ENCODE measurements at regions not wholly inside any gene's neighbourhood (a gene's known extent, or its start where the extent isn't known, plus 50 kb on each side); places are given as distances from the start of the nearest gene placed in this dataset.

GRCh38 chr7:97495487-97495886, 236.4 kb upstream of the TAC1 start:
- Histone ChIP-seq H3K36me3 (replicated peaks in 1 of 2; ENCODE audit: insufficient read depth in 1 of 2, low read depth in 2 of 2) (no peaks in the 10 kb centered on the region), H3K27me3 (no peaks in the 10 kb centered on the region), H3K4me1 (no peaks in the 10 kb centered on the region), H3K9me3 (no peaks in the 10 kb centered on the region), H3K27ac (no peak overlapping the region), H3K4me3 (no peak overlapping the region)
- intact Hi-C loops (cut with DNase I) = loop anchor here (10.0 kb wide), 1 partner anchor 519 kb away; no protein-coding TSS in a partner anchor
- DNase-seq = no peak
- no peak for TF ChIP-seq POLR2A (IDR thresholded peaks at IDR 0.05)
- TF ChIP-seq, protein P1, sequence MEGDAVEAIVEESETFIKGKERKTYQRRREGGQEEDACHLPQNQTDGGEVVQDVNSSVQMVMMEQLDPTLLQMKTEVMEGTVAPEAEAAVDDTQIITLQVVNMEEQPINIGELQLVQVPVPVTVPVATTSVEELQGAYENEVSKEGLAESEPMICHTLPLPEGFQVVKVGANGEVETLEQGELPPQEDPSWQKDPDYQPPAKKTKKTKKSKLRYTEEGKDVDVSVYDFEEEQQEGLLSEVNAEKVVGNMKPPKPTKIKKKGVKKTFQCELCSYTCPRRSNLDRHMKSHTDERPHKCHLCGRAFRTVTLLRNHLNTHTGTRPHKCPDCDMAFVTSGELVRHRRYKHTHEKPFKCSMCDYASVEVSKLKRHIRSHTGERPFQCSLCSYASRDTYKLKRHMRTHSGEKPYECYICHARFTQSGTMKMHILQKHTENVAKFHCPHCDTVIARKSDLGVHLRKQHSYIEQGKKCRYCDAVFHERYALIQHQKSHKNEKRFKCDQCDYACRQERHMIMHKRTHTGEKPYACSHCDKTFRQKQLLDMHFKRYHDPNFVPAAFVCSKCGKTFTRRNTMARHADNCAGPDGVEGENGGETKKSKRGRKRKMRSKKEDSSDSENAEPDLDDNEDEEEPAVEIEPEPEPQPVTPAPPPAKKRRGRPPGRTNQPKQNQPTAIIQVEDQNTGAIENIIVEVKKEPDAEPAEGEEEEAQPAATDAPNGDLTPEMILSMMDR (IDR thresholded peaks at IDR 0.05) = no peak
- no peak for ATAC-seq
- WGBS, 2 donors = 60 to 77% methylated on average over 2 of the region's 2 CpGs

DNA sequence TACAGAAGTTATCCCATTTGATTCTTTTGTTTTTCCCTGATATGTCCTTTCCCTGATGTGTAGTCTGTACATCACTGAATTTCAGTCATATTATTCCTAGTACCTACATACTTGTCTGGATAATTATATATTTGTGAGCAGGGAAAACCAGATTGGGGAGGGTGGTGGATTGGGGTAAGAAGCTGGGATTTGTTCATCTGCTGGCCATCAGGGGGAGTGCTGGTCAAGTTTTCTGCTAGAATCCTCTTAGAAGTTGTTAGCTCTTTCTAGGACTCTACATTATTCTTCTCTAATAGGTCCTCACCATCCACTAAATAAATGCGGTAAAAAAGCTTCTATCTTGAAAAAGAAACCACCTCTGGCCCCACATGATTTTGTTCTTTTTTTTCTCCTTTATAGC, 232.7 kb upstream of the TAC1 start:
- ATAC-seq (no peak), DNase-seq (peak; percentile 36 to 44 (median 38))
- Histone ChIP-seq H3K9me3 (no peaks in the 10 kb centered on the region), H3K27ac (no peak overlapping the region), H3K36me3 (replicated peaks in 1 of 2; ENCODE audit: insufficient read depth in 1 of 2, low read depth in 2 of 2) (no peaks in the 10 kb centered on the region), H3K4me1 (no peaks in the 10 kb centered on the region), H3K4me3 (no peak overlapping the region), H3K27me3 (no peaks in the 10 kb centered on the region)
- intact Hi-C loops (cut with DNase I) = loop anchor here (10.0 kb wide), 1 partner anchor 516 kb away; no protein-coding TSS in a partner anchor
- WGBS, 2 donors = 22 to 30% methylated on average over 1 of the region's 1 CpG
- TF ChIP-seq, protein P1 (IDR thresholded peaks at IDR 0.05) = peak; percentile 25 to 57 (median 54)
- no peak for TF ChIP-seq POLR2A (IDR thresholded peaks at IDR 0.05)

GRCh38 chr7:97503367-97504094, 228.4 kb upstream of the TAC1 start:
- Histone ChIP-seq H3K4me1 (no peaks in the 10 kb centered on the region), H3K27ac (no peak overlapping the region), H3K9me3 (no peaks in the 10 kb centered on the region), H3K36me3 (replicated peaks in 1 of 2; ENCODE audit: insufficient read depth in 1 of 2, low read depth in 2 of 2) (no peaks in the 10 kb centered on the region), H3K4me3 (no peak overlapping the region), H3K27me3 (no peaks in the 10 kb centered on the region)
- TF ChIP-seq, protein P1 (IDR thresholded peaks at IDR 0.05) = no peak
- TF ChIP-seq POLR2A (IDR thresholded peaks at IDR 0.05) = no peak
- intact Hi-C loops (cut with DNase I) = no loop called here
- no peak for DNase-seq
- no peak for ATAC-seq
- 71 to 73% methylated on average over 9 to 10 of the region's 10 CpGs for WGBS, 2 donors

DNA sequence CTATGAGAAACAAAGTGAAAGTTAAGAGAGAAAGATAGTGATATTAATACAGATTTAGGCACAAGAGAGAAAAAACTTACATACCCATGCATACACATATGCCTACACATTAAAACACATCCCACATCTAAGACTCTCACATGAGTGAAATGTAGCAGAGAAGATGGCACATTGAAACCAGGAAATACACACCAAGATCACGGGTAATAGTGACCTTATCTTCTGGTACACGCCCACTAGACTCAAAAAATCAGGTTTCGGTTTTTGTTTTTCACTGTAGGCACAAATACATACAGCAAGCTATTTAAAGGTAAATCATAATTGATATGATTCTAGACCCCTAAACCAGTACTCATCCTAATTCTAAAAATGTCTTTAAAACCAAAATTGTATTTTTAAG, 225.2 kb upstream of the TAC1 start:
- Histone ChIP-seq H3K27me3 (no peaks in the 10 kb centered on the region), H3K36me3 (replicated peaks in 1 of 2; ENCODE audit: insufficient read depth in 1 of 2, low read depth in 2 of 2) (no peaks in the 10 kb centered on the region), H3K9me3 (no peaks in the 10 kb centered on the region), H3K4me3 (no peak overlapping the region), H3K27ac (no peak overlapping the region), H3K4me1 (no peaks in the 10 kb centered on the region)
- DNase-seq (no peak), ATAC-seq (no peak)
- no peak for TF ChIP-seq POLR2A (IDR thresholded peaks at IDR 0.05)
- TF ChIP-seq, protein P1 (IDR thresholded peaks at IDR 0.05) = no peak
- intact Hi-C loops (cut with DNase I) = no loop called here
- 46 to 51% methylated on average over 3 of the region's 3 CpGs for WGBS, 2 donors
